T-cell (primary cell): ENCODE measurements at regions not wholly inside any gene's neighbourhood (a gene's known extent, or its start where the extent isn't known, plus 50 kb on each side); places are given as distances from the start of the nearest gene placed in this dataset.

Source experiments
- ATAC-seq, 4 experiments: fragments of 200-7000 bp in 3 of 4; fragments of 150-1000 bp in 1 of 4; cut with Tn5 transposase; replicated peaks in 1 of 4; 1 replicate in 3 of 4; 2 replicates in 1 of 4; pipeline ENCODE4 v1.10.0; 2021; ENCODE audit warnings: moderate library complexity in 3 of 4, mild to moderate bottlenecking in 2 of 4, moderate number of reproducible peaks in 1 of 4
- CTCF ChIA-PET, 2 donors: fragments of 300-600 bp; sonication (Branson Sonifier 250); formaldehyde crosslinking; loops; one replicate each; lab custom pipeline; 2022; ENCODE audit warnings: antibody characterized with exemption in 2 of 2; lab: Charles Lee
- POLR2A ChIA-PET, 2 donors: fragments of 300-600 bp; sonication (Branson Sonifier 250); formaldehyde crosslinking; loops; one replicate each; lab custom pipeline; 2022; ENCODE audit warnings: antibody characterized with exemption in 2 of 2; lab: Charles Lee
- DNase-seq, 35 experiments: peaks; one replicate each; pipeline versions ENCODE4 v3.0.0 to v3.0.0-alpha.2; 2013 to 2023
- H3K27ac ChIP-seq: one replicate; pipeline ENCODE4 v1.5.1; 2013; ENCODE audit warnings: low read length
- H3K27me3 ChIP-seq, 2 experiments: replicated peaks in 1 of 2; 1 replicate in 1 of 2; 2 replicates in 1 of 2; pipeline versions ENCODE4 v1.6.1 to v1.7.0; 2013; ENCODE audit warnings: low read length in 1 of 2, mixed read lengths in 1 of 2; ENCODE audit not compliant: control insufficient read depth in 2 of 2, insufficient read depth in 2 of 2; ENCODE audit errors: extremely low read depth in 1 of 2
- H3K36me3 ChIP-seq, 2 donors: 1 replicate in 1 of 2; 2 replicates in 1 of 2; pipeline versions ENCODE4 v1.6.1 to v1.7.0; 2013; ENCODE audit warnings: low read length in 1 of 2; ENCODE audit not compliant: control insufficient read depth in 2 of 2, insufficient read depth in 1 of 2; ENCODE audit errors: extremely low read depth in 1 of 2
- H3K4me1 ChIP-seq, 2 experiments: 1 replicate in 1 of 2; 2 replicates in 1 of 2; pipeline versions ENCODE4 v1.6.1 to v1.7.0; 2013; ENCODE audit warnings: low read length in 2 of 2, mixed read lengths in 1 of 2; ENCODE audit not compliant: insufficient read depth in 2 of 2, control insufficient read depth in 1 of 2; ENCODE audit errors: extremely low read depth in 1 of 2
- H3K4me3 ChIP-seq, 2 donors: 1 replicate in 1 of 2; 2 replicates in 1 of 2; pipeline versions ENCODE4 v1.5.1 to v1.7.0; 2013; ENCODE audit warnings: mild to moderate bottlenecking in 2 of 2, low read length in 1 of 2, moderate library complexity in 1 of 2; ENCODE audit not compliant: control insufficient read depth in 1 of 2; ENCODE audit errors: extremely low read depth in 1 of 2
- H3K9me3 ChIP-seq: 2 replicates; pipeline ENCODE4 v1.7.0; 2013
- H3K27ac Mint-ChIP-seq, 2 donors: one replicate each; pipeline ENCODE4 v1.8.0; 2020 to 2021; ENCODE audit warnings: mild to moderate bottlenecking in 2 of 2, mixed read lengths in 2 of 2
- H3K27me3 Mint-ChIP-seq, 2 donors: one replicate each; pipeline ENCODE4 v1.8.0; 2021 to 2022; ENCODE audit warnings: mixed read lengths in 2 of 2
- H3K36me3 Mint-ChIP-seq: one replicate; pipeline ENCODE4 v1.8.0; 2021; ENCODE audit warnings: mixed read lengths
- H3K4me1 Mint-ChIP-seq, 3 donors: one replicate each; pipeline ENCODE4 v1.8.0; 2020 to 2022; ENCODE audit warnings: mixed read lengths in 3 of 3, mild to moderate bottlenecking in 1 of 3
- H3K4me3 Mint-ChIP-seq, 3 donors: one replicate each; pipeline ENCODE4 v1.8.0; 2020 to 2022; ENCODE audit warnings: mild to moderate bottlenecking in 3 of 3, mixed read lengths in 3 of 3, moderate library complexity in 3 of 3
- H3K9me3 Mint-ChIP-seq, 3 donors: one replicate each; pipeline ENCODE4 v1.8.0; 2020 to 2022; ENCODE audit warnings: mixed read lengths in 3 of 3
- WGBS: methylation state at CpG from one replicate; pipeline ENCODE4 v1.1.5; 2013; ENCODE audit warnings: missing lambda C conversion rate; ENCODE audit not compliant: insufficient coverage; 5-methylcytosine and 5-hydroxymethylcytosine counted together

GRCh38 chr13:21936674-21937073 is 265.8 kb downstream of the FGF9 start:
- no peak overlapping the region for H3K27ac Mint-ChIP-seq
- ATAC-seq, result no peak
- CTCF ChIA-PET, result no interaction called here
- H3K4me1 Mint-ChIP-seq, result no peaks in the 10 kb centered on the region
- no peak overlapping the region for H3K4me3 ChIP-seq
- H3K27me3 Mint-ChIP-seq, result peaks cover 0 to 1% of the 10 kb centered on the region in 2 donors
- no peaks in the 10 kb centered on the region for H3K9me3 Mint-ChIP-seq
- DNase-seq, result no peak
- H3K4me3 Mint-ChIP-seq, result no peak overlapping the region
- 100% methylated on average over 2 of the region's 4 CpGs for whole genome bisulfite sequencing
- H3K4me1 ChIP-seq, result no peaks in the 10 kb centered on the region
- no peak overlapping the region for H3K27ac ChIP-seq
- H3K9me3 ChIP-seq, result no peaks in the 10 kb centered on the region
- POLR2A ChIA-PET, result no interaction called here
- peaks cover 0 to 3% of the 10 kb centered on the region in 2 experiments for H3K27me3 ChIP-seq
- H3K36me3 Mint-ChIP-seq, result no peaks in the 10 kb centered on the region
- H3K36me3 ChIP-seq, result no peaks in the 10 kb centered on the region

DNA sequence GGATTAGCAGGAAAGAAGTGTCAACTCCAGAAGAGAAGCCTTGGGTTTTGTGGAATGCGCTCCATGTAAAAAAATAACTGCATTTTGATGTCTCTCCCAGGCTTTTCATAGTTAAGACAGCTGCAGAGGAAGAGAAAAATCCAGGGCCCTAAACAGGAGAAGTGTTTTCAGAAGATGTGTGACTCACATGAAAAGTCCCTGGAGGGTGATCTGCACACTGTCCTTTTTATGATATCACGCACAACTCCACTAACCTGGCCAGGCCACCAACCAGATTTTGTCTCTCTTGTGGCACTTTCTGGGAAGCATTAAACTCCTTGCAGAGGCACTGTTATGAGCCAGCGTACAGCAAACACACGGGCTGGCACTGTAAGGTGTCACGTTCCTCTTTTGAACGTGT is 267.3 kb downstream of the FGF9 start:
- no peaks in the 10 kb centered on the region for H3K4me1 ChIP-seq
- 89% methylated on average over 5 of the region's 6 CpGs for WGBS
- Mint-ChIP-seq H3K27me3 (peaks cover 0 to 1% of the 10 kb centered on the region in 2 donors), H3K36me3 (no peaks in the 10 kb centered on the region), H3K4me3 (no peak overlapping the region), H3K9me3 (peaks cover 0 to 4% (median 0%) of the 10 kb centered on the region in 3 donors), H3K4me1 (no peaks in the 10 kb centered on the region), H3K27ac (no peak overlapping the region)
- no peak overlapping the region for H3K27ac ChIP-seq
- H3K36me3 ChIP-seq, result no peaks in the 10 kb centered on the region
- ChIA-PET POLR2A (no interaction called here), CTCF (interaction anchor here in 1 of 2 donors (1.1 kb wide), 1 partner anchor 15 kb away, joined by 3 read pairs; no protein-coding TSS in a partner anchor)
- no peaks in the 10 kb centered on the region for H3K27me3 ChIP-seq
- no peak overlapping the region for H3K4me3 ChIP-seq
- H3K9me3 ChIP-seq, result no peaks in the 10 kb centered on the region
- ATAC-seq (no peak), DNase-seq (no peak)

DNA sequence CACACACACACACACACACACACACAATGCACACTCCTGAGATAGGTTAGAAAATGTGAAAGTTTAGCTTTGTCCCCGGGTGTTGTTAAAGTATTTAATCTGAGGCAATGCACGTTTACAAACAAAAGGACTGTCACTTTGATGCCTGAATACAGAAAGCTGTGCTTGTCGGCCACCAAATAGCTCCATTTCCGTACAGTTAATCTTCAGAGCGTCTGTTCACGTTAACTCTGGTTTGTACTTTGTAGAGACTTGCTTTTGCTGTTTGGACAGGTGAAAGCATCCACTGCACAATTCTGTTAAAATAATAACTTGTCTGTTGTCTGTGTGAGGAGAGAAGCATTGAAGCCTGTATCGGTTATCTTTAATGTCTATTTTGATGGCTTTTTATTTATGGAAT is 267.8 kb downstream of the FGF9 start:
- Mint-ChIP-seq H3K4me3 (no peak overlapping the region), H3K27ac (no peak overlapping the region), H3K36me3 (no peaks in the 10 kb centered on the region), H3K9me3 (peaks cover 0 to 9% (median 0%) of the 10 kb centered on the region in 3 donors), H3K27me3 (peaks cover 0 to 1% of the 10 kb centered on the region in 2 donors), H3K4me1 (no peaks in the 10 kb centered on the region)
- ChIA-PET POLR2A (interaction anchor here in 1 of 2 donors (0.7 kb wide), 1 partner anchor 10 kb away, joined by 3 read pairs; no protein-coding TSS in a partner anchor), CTCF (interaction anchor here (0.7 to 1.1 kb wide), 2 partner anchors 15 to 31 kb away, joined by 3 read pairs; no protein-coding TSS in a partner anchor)
- Histone ChIP-seq H3K27ac (no peak overlapping the region), H3K4me1 (no peaks in the 10 kb centered on the region), H3K4me3 (no peak overlapping the region), H3K27me3 (no peaks in the 10 kb centered on the region), H3K36me3 (no peaks in the 10 kb centered on the region), H3K9me3 (no peaks in the 10 kb centered on the region)
- DNase-seq, result no peak
- WGBS, result 60% methylated on average over 1 of the region's 7 CpGs
- no peak for ATAC-seq

GRCh38 chr13:21942061-21942460 is 271.2 kb downstream of the FGF9 start:
- Mint-ChIP-seq H3K4me1 (no peaks in the 10 kb centered on the region), H3K27me3 (peaks cover 0 to 1% of the 10 kb centered on the region in 2 donors), H3K9me3 (peaks cover 0 to 31% (median 20%) of the 10 kb centered on the region in 3 donors), H3K36me3 (peaks cover 9% of the 10 kb centered on the region), H3K4me3 (no peak overlapping the region), H3K27ac (no peak overlapping the region)
- WGBS, result 100% methylated on average over 3 of the region's 7 CpGs
- POLR2A ChIA-PET, result no interaction called here
- no peaks in the 10 kb centered on the region for H3K9me3 ChIP-seq
- no peaks in the 10 kb centered on the region for H3K4me1 ChIP-seq
- no peak overlapping the region for H3K4me3 ChIP-seq
- CTCF ChIA-PET, result no interaction called here
- no peaks in the 10 kb centered on the region for H3K36me3 ChIP-seq
- ATAC-seq, result no peak
- no peak overlapping the region for H3K27ac ChIP-seq
- H3K27me3 ChIP-seq, result peaks cover 0 to 2% of the 10 kb centered on the region in 2 experiments
- DNase-seq, result no peak

DNA sequence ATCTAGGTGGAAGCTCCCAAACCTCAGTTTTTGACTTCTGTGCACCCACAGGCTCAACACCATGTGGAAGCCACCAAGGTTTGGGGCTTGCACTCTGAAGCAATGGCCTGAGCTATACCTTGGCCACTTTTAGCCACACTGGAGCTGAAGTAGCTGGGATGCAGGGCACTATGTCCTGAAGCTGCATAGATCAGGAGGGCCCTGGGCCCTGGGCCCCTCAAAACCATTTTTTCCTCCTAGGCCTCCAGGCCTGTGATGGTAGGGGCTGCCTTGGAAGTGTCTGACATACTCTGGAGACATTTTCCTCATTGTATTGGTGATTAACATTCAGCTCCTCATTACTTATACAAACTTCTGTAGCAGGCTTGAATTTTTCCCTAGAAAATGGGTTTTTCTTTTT is 273.7 kb downstream of the FGF9 start:
- H3K4me1 ChIP-seq, result no peaks in the 10 kb centered on the region

GRCh38 chr13:21945195-21945594 is 274.3 kb downstream of the FGF9 start:
- POLR2A ChIA-PET, result no interaction called here
- Histone ChIP-seq H3K36me3 (no peaks in the 10 kb centered on the region), H3K27me3 (peaks cover 0 to 3% of the 10 kb centered on the region in 2 experiments), H3K9me3 (no peaks in the 10 kb centered on the region), H3K4me3 (no peak overlapping the region), H3K27ac (no peak overlapping the region), H3K4me1 (no peaks in the 10 kb centered on the region)
- H3K4me3 Mint-ChIP-seq, result no peak overlapping the region
- H3K36me3 Mint-ChIP-seq, result peaks cover 9% of the 10 kb centered on the region
- H3K4me1 Mint-ChIP-seq, result peaks cover 0 to 8% (median 3%) of the 10 kb centered on the region in 3 donors
- 100% methylated on average over 1 of the region's 3 CpGs for WGBS
- ATAC-seq, result no peak
- H3K27ac Mint-ChIP-seq, result no peak overlapping the region
- no peak for DNase-seq
- no peaks in the 10 kb centered on the region for H3K27me3 Mint-ChIP-seq
- H3K9me3 Mint-ChIP-seq, result peaks cover 0 to 31% (median 20%) of the 10 kb centered on the region in 3 donors
- CTCF ChIA-PET, result no interaction called here

More for the DNA sequence above, 273.7 kb downstream of the FGF9 start:
- peaks cover 0 to 8% (median 3%) of the 10 kb centered on the region in 3 donors for H3K4me1 Mint-ChIP-seq
- H3K27ac Mint-ChIP-seq, result no peak overlapping the region
- no peaks in the 10 kb centered on the region for H3K36me3 ChIP-seq
- no peaks in the 10 kb centered on the region for H3K27me3 Mint-ChIP-seq
- H3K4me3 Mint-ChIP-seq, result no peak overlapping the region
- H3K4me3 ChIP-seq, result no peak overlapping the region
- ATAC-seq, result no peak
- H3K9me3 Mint-ChIP-seq, result peaks cover 0 to 31% (median 20%) of the 10 kb centered on the region in 3 donors
- no peak for DNase-seq
- no peaks in the 10 kb centered on the region for H3K9me3 ChIP-seq
- no peak overlapping the region for H3K27ac ChIP-seq
- ChIA-PET POLR2A (no interaction called here), CTCF (no interaction called here)
- peaks cover 0 to 3% of the 10 kb centered on the region in 2 experiments for H3K27me3 ChIP-seq
- peaks cover 9% of the 10 kb centered on the region for H3K36me3 Mint-ChIP-seq

- Mint-ChIP-seq H3K4me3 (no peak overlapping the region), H3K27ac (no peak overlapping the region), H3K4me1 (peaks cover 0 to 8% (median 3%) of the 10 kb centered on the region in 3 donors), H3K36me3 (peaks cover 9% of the 10 kb centered on the region), H3K9me3 (peaks cover 0 to 31% (median 20%) of the 10 kb centered on the region in 3 donors), H3K27me3 (no peaks in the 10 kb centered on the region)
- no peak overlapping the region for H3K27ac ChIP-seq
- H3K27me3 ChIP-seq, result peaks cover 0 to 3% of the 10 kb centered on the region in 2 experiments
- POLR2A ChIA-PET, result no interaction called here
- H3K36me3 ChIP-seq, result no peaks in the 10 kb centered on the region
- WGBS, result 75% methylated on average over 3 of the region's 6 CpGs
- no peaks in the 10 kb centered on the region for H3K4me1 ChIP-seq
- DNase-seq, result no peak
- H3K9me3 ChIP-seq, result no peaks in the 10 kb centered on the region
- CTCF ChIA-PET, result no interaction called here
- no peak overlapping the region for H3K4me3 ChIP-seq
- ATAC-seq, result no peak
Measured at GRCh38 chr13:21946964-21947363, 276.1 kb downstream of the FGF9 start.
